Tibial nerve (tissue), 4 donors: ENCODE measurements at regions not wholly inside any gene's neighbourhood (a gene's known extent, or its start where the extent isn't known, plus 50 kb on each side); places are given as distances from the start of the nearest gene placed in this dataset.

Source experiments
- EP300 ChIP-seq, 2 donors: sonication (generic); formaldehyde crosslinking; IDR thresholded peaks; one replicate each; pipeline ENCODE4 v1.6.1; 2017; ENCODE audit warnings: antibody characterized with exemption in 2 of 2, mild to moderate bottlenecking in 1 of 2
- POLR2A ChIP-seq, 2 donors: fragments of 450-650 bp; IDR thresholded peaks; one replicate each; pipeline ENCODE4 v1.6.1; 2017; ENCODE audit warnings: antibody characterized with exemption in 2 of 2, mild to moderate bottlenecking in 2 of 2, moderate library complexity in 2 of 2
- TF ChIP-seq, protein P1 (sequence below), 5 experiments: fragments of 200-600 bp in 3 of 5; fragments of 450-650 bp in 2 of 5; sonication (generic) in 3 of 5; IDR thresholded peaks; one replicate each; pipeline ENCODE4 v1.5.1; 2016 to 2019; ENCODE audit warnings: antibody characterized with exemption in 5 of 5, mild to moderate bottlenecking in 3 of 5, moderate library complexity in 2 of 5

DNA sequence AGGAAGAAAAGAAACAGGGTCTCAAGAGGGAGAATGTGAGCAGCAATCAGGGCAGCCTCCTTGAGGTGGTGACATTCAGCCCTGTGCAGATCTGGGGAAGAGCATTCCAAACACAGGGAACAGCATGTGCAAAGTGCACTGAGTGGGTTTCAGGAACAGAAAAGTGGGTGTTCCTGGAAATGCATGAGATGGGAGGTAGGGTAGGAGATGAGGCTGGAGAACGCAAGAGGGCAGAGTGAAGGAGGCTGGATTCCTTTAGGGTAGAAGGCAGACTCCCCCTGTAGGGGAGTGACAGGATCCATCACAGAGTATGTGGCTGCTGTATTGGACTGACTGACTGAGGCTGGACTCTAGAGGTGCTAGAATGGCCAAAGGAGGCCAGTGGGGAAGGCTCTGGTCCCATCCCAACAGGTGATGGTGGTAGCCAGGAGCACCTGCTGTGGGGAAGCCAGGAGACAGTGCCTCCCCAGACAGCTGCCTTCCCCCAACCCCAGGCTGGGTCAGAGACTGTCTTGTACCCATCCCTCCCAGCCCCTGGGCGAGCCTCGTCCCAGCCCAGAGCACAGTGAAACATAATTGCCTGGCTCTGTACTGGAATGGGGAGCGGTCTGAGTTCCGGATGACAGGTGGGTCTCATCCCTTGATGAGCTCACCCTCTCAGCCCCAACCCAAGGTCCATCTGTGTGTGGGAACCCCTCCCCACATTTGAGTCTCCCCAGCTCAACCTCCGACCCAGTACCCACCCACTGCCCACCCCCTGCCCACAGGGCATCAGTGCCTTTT, 419.4 kb downstream of the MN1 start:
- TF ChIP-seq, protein P1, sequence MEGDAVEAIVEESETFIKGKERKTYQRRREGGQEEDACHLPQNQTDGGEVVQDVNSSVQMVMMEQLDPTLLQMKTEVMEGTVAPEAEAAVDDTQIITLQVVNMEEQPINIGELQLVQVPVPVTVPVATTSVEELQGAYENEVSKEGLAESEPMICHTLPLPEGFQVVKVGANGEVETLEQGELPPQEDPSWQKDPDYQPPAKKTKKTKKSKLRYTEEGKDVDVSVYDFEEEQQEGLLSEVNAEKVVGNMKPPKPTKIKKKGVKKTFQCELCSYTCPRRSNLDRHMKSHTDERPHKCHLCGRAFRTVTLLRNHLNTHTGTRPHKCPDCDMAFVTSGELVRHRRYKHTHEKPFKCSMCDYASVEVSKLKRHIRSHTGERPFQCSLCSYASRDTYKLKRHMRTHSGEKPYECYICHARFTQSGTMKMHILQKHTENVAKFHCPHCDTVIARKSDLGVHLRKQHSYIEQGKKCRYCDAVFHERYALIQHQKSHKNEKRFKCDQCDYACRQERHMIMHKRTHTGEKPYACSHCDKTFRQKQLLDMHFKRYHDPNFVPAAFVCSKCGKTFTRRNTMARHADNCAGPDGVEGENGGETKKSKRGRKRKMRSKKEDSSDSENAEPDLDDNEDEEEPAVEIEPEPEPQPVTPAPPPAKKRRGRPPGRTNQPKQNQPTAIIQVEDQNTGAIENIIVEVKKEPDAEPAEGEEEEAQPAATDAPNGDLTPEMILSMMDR (IDR thresholded peaks at IDR 0.05): no peak
- TF ChIP-seq POLR2A (IDR thresholded peaks at IDR 0.05) (no peak), EP300 (IDR thresholded peaks at IDR 0.05) (no peak)
